ENCODE measurements at regions not wholly inside any gene's neighbourhood (a gene's known extent, or its start where the extent isn't known, plus 50 kb on each side); places are given as distances from the start of the nearest gene placed in this dataset.

DNA sequence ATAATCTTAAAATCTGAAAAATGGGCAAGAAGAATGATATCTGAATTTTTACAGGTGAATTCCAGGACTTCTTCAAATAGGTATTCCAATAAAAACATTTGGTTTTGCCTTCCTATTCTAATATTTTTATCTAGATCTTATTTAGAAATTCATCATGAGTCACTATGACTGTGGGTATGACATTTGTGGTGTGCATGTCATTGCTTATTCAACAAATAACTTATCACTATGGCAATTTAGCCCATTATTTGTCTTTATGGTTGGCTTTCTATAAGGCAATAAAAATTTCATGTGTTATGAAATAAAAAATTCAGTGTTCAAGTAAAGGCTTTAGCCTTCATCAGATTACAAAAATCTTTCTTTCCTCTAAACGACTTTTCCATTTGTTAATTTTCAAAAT lies 1139.6 kb upstream of the NUDT12 start:
- H3K4me1 ChIP-seq, result no peaks in the 10 kb centered on the region
- intact Hi-C loops (cut with DNase I), result no loop called here
- H3K36me3 ChIP-seq, result no peaks in the 10 kb centered on the region
- H3K4me3 ChIP-seq, result no peak overlapping the region
- ATAC-seq, result no peak
- H3K9me3 ChIP-seq, result peaks cover 0 to 28% (median 2%) of the 10 kb centered on the region in 11 donors
- 77 to 80% methylated on average over 1 of the region's 1 CpG for WGBS, 2 donors
- no peak overlapping the region for H3K27ac ChIP-seq
- TF ChIP-seq, protein P1, sequence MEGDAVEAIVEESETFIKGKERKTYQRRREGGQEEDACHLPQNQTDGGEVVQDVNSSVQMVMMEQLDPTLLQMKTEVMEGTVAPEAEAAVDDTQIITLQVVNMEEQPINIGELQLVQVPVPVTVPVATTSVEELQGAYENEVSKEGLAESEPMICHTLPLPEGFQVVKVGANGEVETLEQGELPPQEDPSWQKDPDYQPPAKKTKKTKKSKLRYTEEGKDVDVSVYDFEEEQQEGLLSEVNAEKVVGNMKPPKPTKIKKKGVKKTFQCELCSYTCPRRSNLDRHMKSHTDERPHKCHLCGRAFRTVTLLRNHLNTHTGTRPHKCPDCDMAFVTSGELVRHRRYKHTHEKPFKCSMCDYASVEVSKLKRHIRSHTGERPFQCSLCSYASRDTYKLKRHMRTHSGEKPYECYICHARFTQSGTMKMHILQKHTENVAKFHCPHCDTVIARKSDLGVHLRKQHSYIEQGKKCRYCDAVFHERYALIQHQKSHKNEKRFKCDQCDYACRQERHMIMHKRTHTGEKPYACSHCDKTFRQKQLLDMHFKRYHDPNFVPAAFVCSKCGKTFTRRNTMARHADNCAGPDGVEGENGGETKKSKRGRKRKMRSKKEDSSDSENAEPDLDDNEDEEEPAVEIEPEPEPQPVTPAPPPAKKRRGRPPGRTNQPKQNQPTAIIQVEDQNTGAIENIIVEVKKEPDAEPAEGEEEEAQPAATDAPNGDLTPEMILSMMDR (IDR thresholded peaks at IDR 0.05), result no peak
- H3K27me3 ChIP-seq, result no peaks in the 10 kb centered on the region
- DNase-seq, result no peak

DNA sequence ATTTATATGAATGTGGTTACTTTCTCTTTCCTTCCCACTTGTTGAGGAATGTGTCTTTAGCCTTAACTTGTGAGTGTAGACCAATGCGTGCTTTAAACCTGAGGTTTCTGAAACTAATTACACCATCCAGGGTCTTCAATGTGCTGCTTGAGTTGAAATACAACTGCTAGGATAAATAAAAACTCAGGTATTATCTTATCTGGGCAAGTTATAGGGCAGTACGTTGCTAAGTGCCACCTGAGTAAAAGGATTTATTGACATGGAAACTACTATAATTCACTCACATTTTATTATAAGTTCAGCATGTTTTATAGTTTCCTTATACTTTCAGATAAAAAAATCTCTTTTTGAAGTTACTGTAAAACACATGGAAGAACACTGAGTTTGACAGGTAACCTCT lies 1136.8 kb upstream of the NUDT12 start:
- DNase-seq (no peak), ATAC-seq (no peak)
- Histone ChIP-seq H3K27me3 (no peaks in the 10 kb centered on the region), H3K4me1 (no peaks in the 10 kb centered on the region), H3K36me3 (no peaks in the 10 kb centered on the region), H3K9me3 (peaks cover 0 to 30% (median 2%) of the 10 kb centered on the region in 11 donors), H3K27ac (no peak overlapping the region), H3K4me3 (no peak overlapping the region)
- TF ChIP-seq, protein P1 (IDR thresholded peaks at IDR 0.05), result no peak
- WGBS, 2 donors, result 73 to 76% methylated on average over 2 of the region's 2 CpGs
- intact Hi-C loops (cut with DNase I), result no loop called here

DNA sequence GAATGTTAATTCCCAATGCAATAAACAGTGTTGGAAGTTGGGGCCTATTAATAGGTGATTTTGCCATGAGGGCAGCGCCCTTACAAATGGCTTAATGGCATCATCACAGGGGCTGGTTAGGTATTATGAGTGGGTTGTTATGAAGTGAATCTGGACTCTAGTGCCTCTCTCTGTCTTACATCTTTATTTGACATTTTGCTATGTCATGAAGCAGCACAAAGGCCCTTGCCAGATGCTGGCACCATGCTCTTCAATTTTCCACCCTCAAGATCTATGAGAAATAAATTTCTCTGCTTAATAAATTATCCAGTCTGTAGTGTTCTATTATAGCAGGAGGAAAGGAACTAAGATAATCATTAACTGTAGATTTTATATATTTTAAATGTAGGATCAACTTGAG lies 1098.7 kb upstream of the NUDT12 start:
- intact Hi-C loops (cut with DNase I), result no loop called here
- H3K27ac ChIP-seq, result no peak overlapping the region
- H3K27me3 ChIP-seq, result no peaks in the 10 kb centered on the region
- no peak for DNase-seq
- TF ChIP-seq, protein P1 (IDR thresholded peaks at IDR 0.05), result no peak
- H3K36me3 ChIP-seq, result no peaks in the 10 kb centered on the region
- H3K4me1 ChIP-seq, result no peaks in the 10 kb centered on the region
- 81 to 93% methylated on average over 1 of the region's 1 CpG for WGBS, 2 donors
- H3K9me3 ChIP-seq, result peaks cover 0 to 23% (median 0%) of the 10 kb centered on the region in 11 donors
- H3K4me3 ChIP-seq, result no peak overlapping the region
- ATAC-seq, result no peak

DNA sequence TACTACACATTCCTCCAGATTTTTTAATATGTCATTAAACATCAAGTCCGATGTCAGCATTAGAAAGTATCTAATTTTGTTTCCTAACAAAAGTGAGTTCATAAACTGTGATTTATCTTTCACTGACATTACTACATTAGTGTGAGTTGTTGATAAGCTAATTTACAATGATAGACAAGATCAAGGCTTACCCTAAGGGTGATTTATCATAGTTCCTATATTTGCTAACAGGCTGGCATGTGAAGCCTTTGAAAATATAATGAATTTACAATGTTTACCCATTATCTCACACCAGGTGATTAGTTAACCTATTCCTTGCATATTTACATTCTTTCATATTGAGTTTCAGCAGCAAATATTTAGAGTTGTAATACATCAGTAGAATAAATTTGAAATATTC lies 1096.9 kb upstream of the NUDT12 start:
- TF ChIP-seq, protein P1 (IDR thresholded peaks at IDR 0.05), result no peak

More for the DNA sequence above, 1096.9 kb upstream of the NUDT12 start:
- DNase-seq, result no peak
- Histone ChIP-seq H3K36me3 (no peaks in the 10 kb centered on the region), H3K9me3 (peaks cover 0 to 20% (median 0%) of the 10 kb centered on the region in 11 donors), H3K4me1 (no peaks in the 10 kb centered on the region), H3K4me3 (no peak overlapping the region), H3K27me3 (no peaks in the 10 kb centered on the region), H3K27ac (no peak overlapping the region)
- WGBS, 2 donors, result 77 to 81% methylated on average over 1 of the region's 1 CpG
- intact Hi-C loops (cut with DNase I), result no loop called here
- ATAC-seq, result no peak
